HEK293 (cell line): ENCODE measurements at regions not wholly inside any gene's neighbourhood (a gene's known extent, or its start where the extent isn't known, plus 50 kb on each side); places are given as distances from the start of the nearest gene placed in this dataset.
A peak's percentile ranks its signal among the peaks of the same experiment; 100 is the strongest.

Source experiments
- CTCF ChIA-PET: fragments of 350-600 bp; formaldehyde crosslinking; extraction: SDS; loops from one replicate; lab custom pipeline; 2021; ENCODE audit warnings: antibody characterized with exemption; lab: Yijun Ruan, JAX
- POLR2A ChIA-PET: fragments of 300-600 bp; formaldehyde crosslinking; extraction: SDS; loops from one replicate; lab custom pipeline; 2020; ENCODE audit warnings: antibody characterized with exemption, inconsistent platforms; lab: Yijun Ruan, JAX
- H3K27ac ChIP-seq: fragments of 200-500 bp; sonication (Bioruptor generic); 2 replicates; pipeline ENCODE4 v1.5.1; 2014; ENCODE audit warnings: low read depth, low read length, control low read depth, inconsistent platforms; ENCODE audit errors: extremely low read depth
- H3K36me3 ChIP-seq, 2 experiments: fragments of 200-500 bp in 1 of 2; sonication (Bioruptor generic) in 1 of 2; 1 replicate in 1 of 2; 2 replicates in 1 of 2; pipeline ENCODE4 v1.5.1; 2014 to 2017; ENCODE audit warnings: inconsistent platforms in 2 of 2, low read length in 2 of 2; ENCODE audit not compliant: control insufficient read depth in 2 of 2, insufficient read depth in 1 of 2
- H3K4me1 ChIP-seq: fragments of 200-500 bp; sonication (Bioruptor generic); 2 replicates; pipeline ENCODE4 v1.5.1; 2014; ENCODE audit warnings: mild to moderate bottlenecking, low read length, inconsistent platforms; ENCODE audit not compliant: control insufficient read depth, insufficient read depth
- H3K4me3 ChIP-seq: 2 replicates; pipeline ENCODE4 v1.5.1; 2011; ENCODE audit warnings: low read depth, mild to moderate bottlenecking, control low read depth, low read length, moderate library complexity
- H3K9me3 ChIP-seq: fragments of 200-500 bp; sonication (Bioruptor generic); 2 replicates; pipeline ENCODE4 v1.5.1; 2014; ENCODE audit warnings: low read depth, low read length, inconsistent platforms; ENCODE audit not compliant: control insufficient read depth, insufficient read depth
- AEBP2 ChIP-seq: fragments of 450-650 bp; formaldehyde crosslinking; IDR thresholded peaks from 2 replicates; pipeline ENCODE4 v1.5.1; 2016; ENCODE audit warnings: missing biosample characterization, missing genetic modification characterization, borderline replicate concordance
- GFI1B ChIP-seq: fragments of 450-650 bp; formaldehyde crosslinking; IDR thresholded peaks from 2 replicates; pipeline ENCODE4 v1.5.1; 2016; ENCODE audit warnings: missing biosample characterization, missing genetic modification characterization
- IKZF3 ChIP-seq: fragments of 450-650 bp; IDR thresholded peaks from 2 replicates; pipeline ENCODE4 v1.5.0; 2018; ENCODE audit warnings: missing biosample characterization, mild to moderate bottlenecking, missing genetic modification characterization, moderate library complexity
- MYNN ChIP-seq: fragments of 450-650 bp; formaldehyde crosslinking; IDR thresholded peaks from 2 replicates; pipeline ENCODE4 v1.5.1; 2016; ENCODE audit warnings: missing biosample characterization, missing genetic modification characterization, borderline replicate concordance
- OVOL3 ChIP-seq: fragments of 450-650 bp; formaldehyde crosslinking; IDR thresholded peaks from 2 replicates; pipeline ENCODE4 v1.5.1; 2016; ENCODE audit warnings: missing biosample characterization, missing genetic modification characterization
- SCRT2 ChIP-seq: fragments of 450-650 bp; formaldehyde crosslinking; IDR thresholded peaks from 2 replicates; pipeline ENCODE4 v1.5.1; 2016; ENCODE audit warnings: missing biosample characterization, missing genetic modification characterization
- ZBTB44 ChIP-seq: fragments of 450-650 bp; IDR thresholded peaks from 2 replicates; pipeline ENCODE4 v1.5.1; 2018; ENCODE audit warnings: missing biosample characterization, mild to moderate bottlenecking, missing genetic modification characterization
- ZBTB8A ChIP-seq: fragments of 450-650 bp; formaldehyde crosslinking; IDR thresholded peaks from 2 replicates; pipeline ENCODE4 v1.5.1; 2016; ENCODE audit warnings: missing biosample characterization, missing genetic modification characterization
- ZFP3 ChIP-seq: fragments of 450-650 bp; formaldehyde crosslinking; IDR thresholded peaks from 2 replicates; pipeline ENCODE4 v1.5.1; 2016; ENCODE audit warnings: low read depth, missing biosample characterization, missing genetic modification characterization
- ZIC2 ChIP-seq: fragments of 450-650 bp; formaldehyde crosslinking; IDR thresholded peaks from 2 replicates; pipeline ENCODE4 v1.5.1; 2016; ENCODE audit warnings: missing biosample characterization, missing genetic modification characterization
- ZNF184 ChIP-seq: fragments of 450-650 bp; IDR thresholded peaks from 2 replicates; pipeline ENCODE4 v1.5.1; 2018; ENCODE audit warnings: missing biosample characterization, mild to moderate bottlenecking, missing genetic modification characterization
- ZNF19 ChIP-seq: fragments of 450-650 bp; formaldehyde crosslinking; IDR thresholded peaks from 2 replicates; pipeline ENCODE4; 2016; ENCODE audit warnings: missing biosample characterization, missing genetic modification characterization, low read depth
- ZNF2 ChIP-seq: fragments of 450-650 bp; formaldehyde crosslinking; IDR thresholded peaks from 2 replicates; pipeline ENCODE4 v1.5.1; 2016; ENCODE audit warnings: missing biosample characterization, missing genetic modification characterization
- ZNF202 ChIP-seq: fragments of 450-650 bp; formaldehyde crosslinking; IDR thresholded peaks from 2 replicates; pipeline ENCODE4 v1.5.1; 2016; ENCODE audit warnings: missing biosample characterization, missing genetic modification characterization, borderline replicate concordance
- ZNF211 ChIP-seq: fragments of 450-650 bp; formaldehyde crosslinking; IDR thresholded peaks from 2 replicates; pipeline ENCODE4 v1.5.1; 2016; ENCODE audit warnings: low read depth, missing biosample characterization, missing genetic modification characterization
- ZNF23 ChIP-seq: fragments of 450-650 bp; formaldehyde crosslinking; IDR thresholded peaks from 2 replicates; pipeline ENCODE4 v1.5.1; 2016; ENCODE audit warnings: missing biosample characterization, missing genetic modification characterization, borderline replicate concordance
- ZNF239 ChIP-seq: fragments of 450-650 bp; formaldehyde crosslinking; IDR thresholded peaks from 2 replicates; pipeline ENCODE4 v1.5.1; 2016; ENCODE audit warnings: missing biosample characterization, missing genetic modification characterization
- ZNF26 ChIP-seq: fragments of 450-650 bp; formaldehyde crosslinking; IDR thresholded peaks from 2 replicates; pipeline ENCODE4 v1.5.1; 2016; ENCODE audit warnings: missing biosample characterization, missing genetic modification characterization
- ZNF335 ChIP-seq: fragments of 450-650 bp; formaldehyde crosslinking; conservative IDR thresholded peaks from 2 replicates; pipeline ENCODE4 v1.5.1; 2016; ENCODE audit warnings: missing biosample characterization, missing genetic modification characterization
- ZNF48 ChIP-seq: fragments of 450-650 bp; formaldehyde crosslinking; IDR thresholded peaks from 2 replicates; pipeline ENCODE4 v1.5.1; 2016; ENCODE audit warnings: missing biosample characterization, missing genetic modification characterization
- ZNF501 ChIP-seq: fragments of 450-650 bp; formaldehyde crosslinking; IDR thresholded peaks from 2 replicates; pipeline ENCODE4 v1.5.1; 2016; ENCODE audit warnings: missing biosample characterization, missing genetic modification characterization
- ZNF621 ChIP-seq: fragments of 450-650 bp; formaldehyde crosslinking; IDR thresholded peaks from 2 replicates; pipeline ENCODE4 v1.5.1; 2017; ENCODE audit warnings: missing biosample characterization, missing genetic modification characterization
- ZNF658 ChIP-seq: fragments of 450-650 bp; formaldehyde crosslinking; IDR thresholded peaks from 2 replicates; pipeline ENCODE4; 2016; ENCODE audit warnings: missing biosample characterization, missing genetic modification characterization
- ZNF707 ChIP-seq: fragments of 450-650 bp; formaldehyde crosslinking; IDR thresholded peaks from 2 replicates; pipeline ENCODE4 v1.5.1; 2016; ENCODE audit warnings: missing biosample characterization, missing genetic modification characterization
- ZNF768 ChIP-seq: fragments of 450-650 bp; formaldehyde crosslinking; IDR thresholded peaks from 2 replicates; pipeline ENCODE4 v1.5.1; 2018; ENCODE audit warnings: missing biosample characterization, mild to moderate bottlenecking, missing genetic modification characterization
- ZSCAN5A ChIP-seq: fragments of 450-650 bp; formaldehyde crosslinking; IDR thresholded peaks from 2 replicates; pipeline ENCODE4 v1.5.1; 2016; ENCODE audit warnings: missing biosample characterization, missing genetic modification characterization
- ZXDB ChIP-seq: fragments of 450-650 bp; formaldehyde crosslinking; IDR thresholded peaks from 2 replicates; pipeline ENCODE4 v1.5.1; 2016; ENCODE audit warnings: missing biosample characterization, missing genetic modification characterization

GRCh38 chr1:55836086-55836485 is 620.9 kb upstream of the USP24 start:
- TF ChIP-seq ZNF23 (tag by site-specific recombination) (no peak), ZSCAN5A (no peak), ZNF621 (tag by site-specific recombination) (no peak), IKZF3 (no peak), ZBTB8A (tag by site-specific recombination) (no peak), GFI1B (tag by site-specific recombination) (no peak), ZNF707 (tag by site-specific recombination) (no peak), OVOL3 (tag by site-specific recombination) (no peak), ZXDB (no peak), ZFP3 (tag by site-specific recombination) (no peak), ZNF768 (no peak), ZNF184 (tag by site-specific recombination) (no peak), ZNF48 (no peak)
- TF ChIP-seq, all 188 proteins: peak for 0
- ChIA-PET CTCF (interaction anchor here (1.1 to 1.7 kb wide), 2 partner anchors 460 to 748 kb away, joined by 3 to 6 read pairs; no protein-coding TSS in a partner anchor), POLR2A (no interaction called here)
- Histone ChIP-seq H3K4me3 (no peak overlapping the region), H3K36me3 (no peaks in the 10 kb centered on the region), H3K9me3 (no peaks in the 10 kb centered on the region), H3K27ac (no peak overlapping the region), H3K4me1 (no peaks in the 10 kb centered on the region)

- Histone ChIP-seq H3K27ac (no peak overlapping the region), H3K36me3 (no peaks in the 10 kb centered on the region), H3K9me3 (no peaks in the 10 kb centered on the region), H3K4me1 (no peaks in the 10 kb centered on the region), H3K4me3 (no peak overlapping the region)
- TF ChIP-seq ZNF239 (tag by site-specific recombination) (no peak), ZNF658 (no peak), ZBTB44 (no peak), ZNF335 (tag by site-specific recombination) (0 out of 2 replicates have a peak, but pooled peaks have one; percentile 25), ZIC2 (no peak), ZNF211 (tag by site-specific recombination) (no peak), ZNF184 (tag by site-specific recombination) (no peak), MYNN (tag by site-specific recombination) (no peak), AEBP2 (tag by site-specific recombination) (no peak), ZNF26 (tag by site-specific recombination) (no peak), ZNF2 (tag by site-specific recombination) (no peak), ZNF202 (tag by site-specific recombination) (no peak), SCRT2 (tag by site-specific recombination) (peak; percentile 55), ZNF19 (tag by site-specific recombination) (no peak), ZNF501 (tag by site-specific recombination) (no peak)
- CTCF ChIA-PET = interaction anchor here (0.6 to 0.7 kb wide), 2 partner anchors 17 to 132 kb away, joined by 3 read pairs; no protein-coding TSS in a partner anchor
- POLR2A ChIA-PET = no interaction called here
Measured at GRCh38 chr1:55833529-55834091, 618.4 kb upstream of the USP24 start.
